WI38 (cell line): ENCODE measurements at regions not wholly inside any gene's neighbourhood (a gene's known extent, or its start where the extent isn't known, plus 50 kb on each side); places are given as distances from the start of the nearest gene placed in this dataset.

Source experiments
- H3K4me3 ChIP-seq: 2 replicates; pipeline ENCODE4 v1.5.1; 2011; ENCODE audit warnings: low read depth, mild to moderate bottlenecking, control low read depth, low read length
- TF ChIP-seq, protein P1 (sequence below): IDR thresholded peaks from 2 replicates; pipeline ENCODE4 v1.5.1; 2012; ENCODE audit warnings: low read depth, mild to moderate bottlenecking, control low read depth, low read length

DNA sequence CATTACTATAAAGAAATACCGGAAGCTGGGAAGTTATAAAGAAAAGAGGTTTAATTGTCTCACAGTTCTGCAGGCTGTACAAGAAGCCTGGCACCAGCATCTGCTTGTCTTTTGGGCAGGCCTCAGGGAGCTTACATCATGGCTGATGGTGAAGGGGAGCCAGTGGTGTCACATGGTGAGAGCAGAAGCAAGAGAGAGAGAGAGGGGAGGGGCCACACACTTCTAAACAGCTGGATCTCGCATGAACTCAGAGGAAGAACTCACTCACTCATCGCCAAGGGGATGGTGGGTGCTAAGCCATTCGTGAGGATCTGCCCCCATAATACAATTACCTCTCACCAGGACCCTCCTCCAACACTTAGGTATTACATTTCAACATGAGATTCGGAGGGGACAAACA lies 51.8 kb upstream of the ANKRD34C start:
- no peak overlapping the region for H3K4me3 ChIP-seq
- TF ChIP-seq, protein P1, sequence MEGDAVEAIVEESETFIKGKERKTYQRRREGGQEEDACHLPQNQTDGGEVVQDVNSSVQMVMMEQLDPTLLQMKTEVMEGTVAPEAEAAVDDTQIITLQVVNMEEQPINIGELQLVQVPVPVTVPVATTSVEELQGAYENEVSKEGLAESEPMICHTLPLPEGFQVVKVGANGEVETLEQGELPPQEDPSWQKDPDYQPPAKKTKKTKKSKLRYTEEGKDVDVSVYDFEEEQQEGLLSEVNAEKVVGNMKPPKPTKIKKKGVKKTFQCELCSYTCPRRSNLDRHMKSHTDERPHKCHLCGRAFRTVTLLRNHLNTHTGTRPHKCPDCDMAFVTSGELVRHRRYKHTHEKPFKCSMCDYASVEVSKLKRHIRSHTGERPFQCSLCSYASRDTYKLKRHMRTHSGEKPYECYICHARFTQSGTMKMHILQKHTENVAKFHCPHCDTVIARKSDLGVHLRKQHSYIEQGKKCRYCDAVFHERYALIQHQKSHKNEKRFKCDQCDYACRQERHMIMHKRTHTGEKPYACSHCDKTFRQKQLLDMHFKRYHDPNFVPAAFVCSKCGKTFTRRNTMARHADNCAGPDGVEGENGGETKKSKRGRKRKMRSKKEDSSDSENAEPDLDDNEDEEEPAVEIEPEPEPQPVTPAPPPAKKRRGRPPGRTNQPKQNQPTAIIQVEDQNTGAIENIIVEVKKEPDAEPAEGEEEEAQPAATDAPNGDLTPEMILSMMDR: no peak

DNA sequence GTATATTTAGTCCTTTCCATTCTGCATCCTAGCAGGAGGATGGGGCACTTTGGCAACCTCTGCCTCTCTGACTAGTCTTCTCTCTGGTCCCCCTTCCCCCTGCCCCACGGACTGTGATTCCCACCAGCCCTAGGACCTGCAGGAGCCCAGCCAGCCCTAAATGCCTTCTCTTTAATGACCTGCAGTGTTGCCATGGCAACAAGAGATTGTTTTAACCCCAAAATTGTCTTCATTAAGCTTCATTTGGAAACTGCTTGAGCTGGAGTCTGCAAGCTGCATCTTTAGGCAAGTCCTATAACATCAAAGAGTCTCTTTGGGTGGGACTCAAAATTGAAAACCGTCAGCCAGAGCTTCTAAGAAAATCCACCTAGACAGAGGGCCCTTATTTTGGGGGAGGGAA lies 59.7 kb upstream of the ANKRD34C start:
- TF ChIP-seq, protein P1: no peak

DNA sequence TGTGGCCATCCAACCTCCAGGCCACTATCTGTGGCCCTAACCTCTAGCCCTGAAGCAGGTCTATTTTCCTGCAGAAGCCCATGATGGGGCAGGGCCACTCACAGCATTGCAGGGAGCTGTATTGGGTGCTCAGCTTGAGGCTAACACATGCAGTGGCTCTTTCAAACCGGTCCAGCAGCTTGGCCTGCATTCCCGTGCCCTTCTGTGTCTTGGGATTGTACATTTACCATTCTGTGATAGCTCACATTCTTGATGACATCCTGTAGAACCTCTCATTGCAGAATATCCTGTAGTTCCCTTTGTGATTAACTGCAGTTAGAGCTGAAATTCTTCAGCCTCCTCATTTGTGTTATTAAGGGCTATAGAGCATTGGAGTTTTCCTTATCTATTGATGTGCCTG lies 60.8 kb upstream of the ANKRD34C start:
- TF ChIP-seq, protein P1: no peak

More for the DNA sequence above, 59.7 kb upstream of the ANKRD34C start:
- no peak overlapping the region for H3K4me3 ChIP-seq

DNA sequence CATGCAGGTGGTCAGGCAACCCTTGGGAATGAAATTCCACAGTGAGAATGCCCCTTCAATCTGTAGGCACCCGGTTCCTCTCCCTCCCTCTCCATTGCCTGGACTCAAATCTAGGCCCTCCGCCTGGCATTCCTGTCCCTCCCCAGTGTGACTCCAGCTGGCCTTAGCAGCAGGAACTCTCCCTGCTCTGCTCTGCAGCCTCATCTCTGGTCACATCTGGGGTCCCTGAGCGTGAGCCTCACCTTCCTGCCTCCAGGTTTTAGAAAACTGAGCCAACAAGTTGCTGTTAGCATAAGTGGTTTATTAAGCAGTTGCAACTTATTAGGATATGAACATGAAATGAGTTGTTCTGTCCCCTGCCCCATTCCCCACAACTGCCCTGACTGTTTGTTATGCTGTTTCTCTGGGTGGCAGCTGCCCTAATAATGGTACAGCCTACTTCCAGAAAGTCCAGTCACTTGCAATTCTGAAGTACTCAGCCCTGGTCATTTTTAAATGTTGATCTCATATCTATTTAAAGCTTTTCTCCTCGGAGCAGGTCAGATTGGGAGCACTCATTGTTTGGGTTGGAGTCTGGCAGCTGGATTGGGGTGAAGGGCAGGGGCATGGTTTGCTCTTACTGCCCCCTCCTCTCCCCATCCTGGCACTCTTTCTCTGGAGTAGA lies 63.0 kb upstream of the ANKRD34C start:
- TF ChIP-seq, protein P1: no peak
- H3K4me3 ChIP-seq: no peak overlapping the region

More for the DNA sequence above, 60.8 kb upstream of the ANKRD34C start:
- H3K4me3 ChIP-seq: no peak overlapping the region

DNA sequence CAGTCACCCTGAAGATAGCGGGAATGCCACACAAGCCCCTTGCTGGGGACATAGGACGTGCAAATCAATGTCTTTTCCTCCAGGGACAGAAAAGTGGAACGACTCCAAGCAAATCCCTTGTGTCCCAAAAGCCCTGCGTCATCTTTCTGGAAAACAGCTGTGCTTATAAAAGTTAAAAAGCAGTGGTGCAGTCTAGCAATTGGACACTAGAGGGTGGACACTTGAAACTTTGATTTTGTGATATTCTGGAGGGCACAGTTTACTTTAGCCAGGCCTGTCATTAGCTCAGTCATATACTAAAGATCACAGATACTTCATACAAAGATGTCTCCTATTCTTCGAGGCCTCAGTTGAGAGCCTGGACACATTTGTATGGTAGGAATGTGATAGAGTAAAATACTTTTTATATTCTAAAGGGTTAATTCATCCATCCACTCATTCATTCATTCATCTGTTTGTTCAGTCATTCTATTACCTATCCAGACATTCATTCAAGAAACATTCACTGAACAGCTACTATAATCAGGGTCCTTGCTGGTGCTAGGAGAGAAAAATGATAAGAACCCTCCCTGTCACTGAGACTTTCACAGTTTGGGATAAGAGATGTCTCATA lies 63.8 kb upstream of the ANKRD34C start:
- TF ChIP-seq, protein P1: peak; percentile 34; the same call in 1 of the 2 replicates
- H3K4me3 ChIP-seq: no peak overlapping the region

DNA sequence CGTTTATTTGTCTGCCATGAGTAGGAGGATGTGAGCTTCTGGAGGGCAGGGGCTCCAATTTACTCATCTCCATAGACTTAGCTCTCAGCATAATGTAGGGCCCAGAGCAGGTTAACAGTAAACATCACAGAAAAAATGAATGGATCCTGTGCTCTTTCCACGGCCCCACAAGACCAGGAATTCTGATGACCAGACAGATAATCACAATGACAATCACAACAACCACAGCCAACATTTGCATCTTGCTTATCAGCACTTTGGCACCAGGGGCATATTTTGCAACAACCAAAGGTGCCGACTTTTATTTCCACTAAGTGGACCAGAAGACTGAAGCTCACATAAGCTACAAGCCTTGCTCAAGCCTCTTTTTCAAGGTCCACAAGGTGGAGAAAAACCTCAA lies 68.9 kb upstream of the ANKRD34C start:
- TF ChIP-seq, protein P1: no peak
- no peak overlapping the region for H3K4me3 ChIP-seq

DNA sequence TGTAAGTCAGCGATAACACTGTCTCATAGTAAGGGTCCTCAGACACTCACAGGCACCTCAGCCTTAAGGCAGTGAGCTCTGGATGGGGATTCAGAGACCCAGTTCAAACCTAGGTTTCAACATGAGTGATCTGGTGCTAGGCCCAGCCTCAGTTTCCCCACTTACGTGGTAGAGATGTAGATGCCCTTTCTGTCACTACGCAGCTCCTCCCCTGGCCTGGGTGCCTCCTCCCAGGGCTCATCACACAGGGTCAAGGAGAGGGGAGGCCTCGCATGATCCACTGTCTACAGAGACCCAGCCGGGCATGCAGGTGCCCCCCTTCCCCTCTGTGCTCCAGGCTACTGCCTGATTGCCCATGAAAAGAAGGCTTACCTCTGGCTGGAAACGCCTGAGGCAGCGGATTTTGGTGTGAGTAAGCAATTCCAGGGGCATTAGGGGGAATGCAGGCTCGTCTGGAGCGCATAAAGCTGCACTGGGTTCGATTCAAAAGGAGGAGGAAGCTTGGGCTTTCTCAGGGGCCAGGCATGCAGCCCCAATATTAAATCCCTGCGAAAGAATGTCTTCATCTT lies 69.8 kb upstream of the ANKRD34C start:
- H3K4me3 ChIP-seq: no peak overlapping the region
- TF ChIP-seq, protein P1: no peak
